ENCODE measurements at regions not wholly inside any gene's neighbourhood (a gene's known extent, or its start where the extent isn't known, plus 50 kb on each side); places are given as distances from the start of the nearest gene placed in this dataset.

DNA sequence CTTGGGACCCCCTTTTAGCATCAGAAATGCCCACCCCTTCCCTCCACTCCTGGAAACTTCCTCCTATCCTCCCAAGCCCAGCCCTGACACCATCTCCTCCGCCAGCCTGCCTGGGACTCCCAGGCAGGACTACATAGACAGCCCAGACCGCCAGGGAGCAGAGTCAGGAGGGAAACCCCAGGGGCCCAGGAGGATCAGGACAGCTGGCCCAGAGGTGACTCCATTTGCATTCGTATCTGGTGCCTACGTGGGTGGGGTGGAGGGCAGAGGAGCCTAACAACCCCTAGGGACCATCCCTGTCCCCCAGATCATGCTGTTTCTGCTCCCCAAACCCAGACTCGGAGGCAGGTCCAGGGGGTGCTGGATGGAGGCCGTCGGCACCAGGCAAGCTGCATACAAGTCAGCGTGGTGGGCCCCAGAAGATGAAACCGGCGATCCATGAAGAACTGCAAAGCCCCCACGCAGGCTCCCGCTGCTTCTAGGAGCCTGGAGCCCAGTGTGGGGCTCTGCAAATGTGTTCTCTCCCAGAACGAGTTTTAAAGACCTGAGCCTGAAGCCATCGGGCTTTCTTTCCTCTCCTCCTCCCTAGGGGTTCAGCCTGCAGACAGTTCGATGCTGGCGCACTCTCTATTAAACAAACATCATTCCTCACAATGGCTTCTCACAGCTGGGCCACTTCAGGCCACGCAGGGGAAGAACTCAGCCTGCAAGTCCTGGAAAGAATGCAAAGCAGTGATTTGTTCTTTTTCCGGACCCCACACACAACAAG is 1506.8 kb downstream of the BRD1 start:
- TF ChIP-seq, protein P1, sequence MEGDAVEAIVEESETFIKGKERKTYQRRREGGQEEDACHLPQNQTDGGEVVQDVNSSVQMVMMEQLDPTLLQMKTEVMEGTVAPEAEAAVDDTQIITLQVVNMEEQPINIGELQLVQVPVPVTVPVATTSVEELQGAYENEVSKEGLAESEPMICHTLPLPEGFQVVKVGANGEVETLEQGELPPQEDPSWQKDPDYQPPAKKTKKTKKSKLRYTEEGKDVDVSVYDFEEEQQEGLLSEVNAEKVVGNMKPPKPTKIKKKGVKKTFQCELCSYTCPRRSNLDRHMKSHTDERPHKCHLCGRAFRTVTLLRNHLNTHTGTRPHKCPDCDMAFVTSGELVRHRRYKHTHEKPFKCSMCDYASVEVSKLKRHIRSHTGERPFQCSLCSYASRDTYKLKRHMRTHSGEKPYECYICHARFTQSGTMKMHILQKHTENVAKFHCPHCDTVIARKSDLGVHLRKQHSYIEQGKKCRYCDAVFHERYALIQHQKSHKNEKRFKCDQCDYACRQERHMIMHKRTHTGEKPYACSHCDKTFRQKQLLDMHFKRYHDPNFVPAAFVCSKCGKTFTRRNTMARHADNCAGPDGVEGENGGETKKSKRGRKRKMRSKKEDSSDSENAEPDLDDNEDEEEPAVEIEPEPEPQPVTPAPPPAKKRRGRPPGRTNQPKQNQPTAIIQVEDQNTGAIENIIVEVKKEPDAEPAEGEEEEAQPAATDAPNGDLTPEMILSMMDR (IDR thresholded peaks at IDR 0.05; ENCODE audit: insufficient read depth, low read depth, low read length, missing control alignments): no peak
- DNase-seq (ENCODE audit: low read depth): no peak
- H3K4me3 ChIP-seq (ENCODE audit: low read length): no peak overlapping the region

DNA sequence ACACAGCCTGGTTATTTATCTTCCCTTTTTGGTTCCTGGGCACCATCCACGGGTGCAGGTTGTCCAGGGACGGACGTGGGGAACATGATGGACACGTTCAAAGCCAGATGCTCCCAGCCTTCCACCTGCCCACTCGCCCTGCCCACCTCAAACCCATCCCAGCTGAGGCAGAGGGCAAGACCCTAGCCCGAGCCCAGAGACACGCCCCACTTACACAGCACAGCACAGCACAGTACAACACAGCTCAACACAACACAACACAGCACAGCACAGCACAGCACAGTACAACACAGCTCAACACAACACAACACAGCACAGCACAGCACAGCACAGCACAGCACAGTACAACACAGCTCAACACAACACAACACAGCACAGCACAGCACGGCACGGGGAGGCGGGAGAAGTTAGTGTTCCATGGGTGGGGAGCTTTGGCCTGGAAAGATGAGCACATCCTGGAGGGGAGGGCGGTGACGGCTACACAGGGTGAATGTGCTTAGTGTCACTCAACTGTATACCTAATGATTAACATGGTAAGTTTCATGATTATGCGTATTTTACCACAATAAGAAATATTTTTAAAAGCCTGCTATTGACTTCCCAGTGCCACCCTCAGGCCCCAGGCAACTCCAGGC is 1507.5 kb downstream of the BRD1 start:
- TF ChIP-seq, protein P1 (IDR thresholded peaks at IDR 0.05; ENCODE audit: insufficient read depth, low read depth, low read length, missing control alignments): no peak

DNA sequence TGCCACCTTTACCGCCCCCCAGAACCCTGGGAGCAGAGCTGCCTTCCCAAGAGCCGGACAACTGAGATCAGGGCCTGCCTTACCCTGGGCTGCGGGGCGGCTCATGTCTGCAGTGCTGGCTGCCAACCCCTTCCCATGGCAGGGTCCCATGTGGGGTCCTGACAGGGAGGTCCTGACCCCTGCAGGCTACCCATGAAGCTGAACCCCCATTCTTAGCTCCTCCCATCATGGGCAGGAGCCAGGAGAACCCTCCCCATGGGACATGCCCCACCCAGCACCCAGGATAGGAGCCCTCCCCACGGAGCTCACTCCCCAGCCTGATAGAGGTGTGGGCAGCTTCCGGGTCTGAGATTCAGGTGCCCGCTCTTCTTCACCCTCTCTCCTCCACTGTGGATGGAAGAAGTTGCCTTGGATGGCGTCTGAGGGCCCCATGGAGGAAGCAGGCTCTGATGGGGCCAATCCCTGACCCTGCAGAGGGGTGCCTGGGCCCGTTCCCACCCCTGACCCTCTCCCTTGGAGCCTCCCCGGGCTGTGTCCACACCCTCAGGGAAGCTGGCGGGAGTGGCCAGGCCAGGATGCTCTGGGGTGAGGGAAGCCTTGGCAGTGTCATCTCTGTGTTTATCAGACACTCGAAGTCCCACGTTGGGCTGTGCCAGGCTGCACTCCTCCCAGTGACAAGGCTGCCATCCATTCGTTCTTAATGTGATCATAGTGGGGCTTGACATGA is 1508.2 kb downstream of the BRD1 start:
- no peak for DNase-seq (ENCODE audit: low read depth)
- no peak overlapping the region for H3K4me3 ChIP-seq (ENCODE audit: low read length)
- TF ChIP-seq, protein P1 (IDR thresholded peaks at IDR 0.05; ENCODE audit: insufficient read depth, low read depth, low read length, missing control alignments): no peak

More for the DNA sequence above, 1507.5 kb downstream of the BRD1 start:
- no peak overlapping the region for H3K4me3 ChIP-seq (ENCODE audit: low read length)
- DNase-seq (ENCODE audit: low read depth): no peak

DNA sequence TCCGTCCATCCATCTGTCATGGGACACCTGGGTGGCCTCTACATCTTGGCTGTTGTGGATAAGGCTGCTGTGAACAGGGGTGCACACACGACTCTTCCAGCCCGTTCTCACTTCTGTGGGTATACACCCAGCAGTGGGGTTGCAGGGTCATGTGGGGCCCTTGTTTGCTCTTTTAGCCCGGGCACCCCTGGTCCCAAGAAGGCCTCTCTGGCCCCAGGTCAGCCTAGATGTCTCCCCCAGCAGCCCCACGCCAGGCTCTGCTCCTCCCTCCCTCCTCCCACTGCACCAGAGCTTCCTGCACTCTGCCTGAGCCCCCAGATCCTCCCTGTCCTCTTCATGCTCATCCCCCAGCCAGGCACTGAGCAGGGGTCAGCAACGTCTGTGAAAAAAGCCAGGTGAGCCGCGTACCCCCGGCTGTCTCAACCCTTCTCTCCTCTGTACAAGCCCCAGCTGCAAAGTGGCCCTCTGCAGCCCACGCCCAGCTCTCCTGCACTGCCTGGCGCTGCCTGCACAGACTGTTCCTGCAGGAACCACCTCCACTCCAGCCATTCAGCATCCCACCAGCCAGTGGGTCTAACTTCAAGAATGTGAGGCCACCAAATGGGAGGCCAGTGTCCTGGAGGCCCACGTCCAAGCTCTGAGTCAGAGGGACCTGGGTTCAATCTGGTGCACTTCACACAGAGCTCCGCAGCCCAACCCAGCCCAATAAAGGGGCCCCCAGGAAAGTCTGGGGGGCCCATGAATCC is 1508.9 kb downstream of the BRD1 start:
- no peak for DNase-seq (ENCODE audit: low read depth)
- TF ChIP-seq, protein P1 (IDR thresholded peaks at IDR 0.05; ENCODE audit: insufficient read depth, low read depth, low read length, missing control alignments): no peak
- no peak overlapping the region for H3K4me3 ChIP-seq (ENCODE audit: low read length)

DNA sequence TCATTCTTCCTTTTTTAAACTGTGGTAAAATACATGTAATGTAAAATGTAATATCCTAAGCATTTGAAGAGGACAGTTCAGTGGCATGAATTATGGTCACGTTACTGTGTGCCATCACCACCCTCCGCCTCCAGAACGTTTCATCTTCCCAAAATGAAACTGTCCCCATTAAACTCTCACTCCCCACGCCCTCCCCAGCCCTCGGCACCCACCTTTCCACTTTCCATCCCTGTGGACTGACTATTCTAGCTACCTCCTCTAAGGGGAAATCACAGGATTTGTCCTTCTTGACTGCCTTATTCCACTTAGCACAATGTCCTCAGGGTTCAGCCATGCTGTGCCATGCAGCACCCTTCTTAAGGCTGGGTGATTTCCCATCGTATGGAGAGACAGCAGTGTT is 1509.5 kb downstream of the BRD1 start:
- no peak for DNase-seq (ENCODE audit: low read depth)
- TF ChIP-seq, protein P1 (IDR thresholded peaks at IDR 0.05; ENCODE audit: insufficient read depth, low read depth, low read length, missing control alignments): no peak
- H3K4me3 ChIP-seq (ENCODE audit: low read length): no peak overlapping the region

Data from epithelial cell of esophagus (primary cell).